ENCODE measurements at regions not wholly inside any gene's neighbourhood (a gene's known extent, or its start where the extent isn't known, plus 50 kb on each side); places are given as distances from the start of the nearest gene placed in this dataset.

DNA sequence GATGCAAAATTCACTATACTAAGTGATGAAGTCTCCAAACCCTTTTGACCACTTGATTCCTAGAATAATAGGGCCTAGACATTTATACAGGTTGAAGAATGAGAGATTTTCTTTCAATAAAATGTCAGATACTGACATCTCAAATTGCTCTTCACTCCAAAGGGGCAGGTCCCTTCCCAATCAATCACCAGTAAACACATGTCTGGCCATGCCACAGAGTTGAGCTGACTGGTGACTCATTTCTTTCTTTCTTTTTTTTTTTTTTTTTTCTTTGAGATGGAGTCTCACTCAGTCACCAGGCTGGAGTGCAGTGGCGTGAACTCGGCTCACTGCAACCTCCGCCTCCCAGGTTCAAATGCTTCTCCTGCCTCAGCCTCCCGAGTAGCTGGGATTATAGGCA lies 388.6 kb upstream of the BTBD3 start:
- no peaks in the 10 kb centered on the region for H3K4me1 ChIP-seq (ENCODE audit: control insufficient read depth in 1 of 2, insufficient read depth in 2 of 2, low read length in 2 of 2)
- no peaks in the 10 kb centered on the region for H3K9me2 ChIP-seq (ENCODE audit: insufficient read depth)
- peaks cover 0 to 11% of the 10 kb centered on the region in 2 experiments; a peak in 3 of 4 replicates for H3K9me3 ChIP-seq (ENCODE audit: control insufficient read depth in 1 of 2, insufficient read depth in 1 of 2, low read depth in 1 of 2, low read length in 2 of 2)
- no peaks in the 10 kb centered on the region for H3K79me2 ChIP-seq (ENCODE audit: insufficient read depth, low read length)
- DNase-seq (ENCODE audit: low read depth, low spot score) (no peak), ATAC-seq (no peak)
- H3K9ac ChIP-seq (ENCODE audit: low read length) = no peak overlapping the region
- no TSS peak for BruUV-seq (replicated peaks)
- intact Hi-C loops (cut with micrococcal nuclease) = no loop called here
- H3K4me3 ChIP-seq (replicated peaks in 1 of 2; ENCODE audit: low read depth in 1 of 2, low read length in 2 of 2) = no peak overlapping the region
- no peak for TF ChIP-seq ZFX (IDR thresholded peaks at IDR 0.05)
- TF ChIP-seq ELF1 (IDR thresholded peaks at IDR 0.05; ENCODE audit: borderline replicate concordance, low read depth) = no peak
- TF ChIP-seq, protein P1, sequence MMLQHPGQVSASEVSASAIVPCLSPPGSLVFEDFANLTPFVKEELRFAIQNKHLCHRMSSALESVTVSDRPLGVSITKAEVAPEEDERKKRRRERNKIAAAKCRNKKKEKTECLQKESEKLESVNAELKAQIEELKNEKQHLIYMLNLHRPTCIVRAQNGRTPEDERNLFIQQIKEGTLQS (IDR thresholded peaks at IDR 0.05) = no peak
- TF ChIP-seq RAD21 (IDR thresholded peaks at IDR 0.05; ENCODE audit: low read depth) = no peak
- TF ChIP-seq POLR2A (IDR thresholded peaks at IDR 0.05; ENCODE audit: borderline replicate concordance, extremely low read depth, insufficient read depth, insufficient read length) = no peak
- TF ChIP-seq, protein P2, sequence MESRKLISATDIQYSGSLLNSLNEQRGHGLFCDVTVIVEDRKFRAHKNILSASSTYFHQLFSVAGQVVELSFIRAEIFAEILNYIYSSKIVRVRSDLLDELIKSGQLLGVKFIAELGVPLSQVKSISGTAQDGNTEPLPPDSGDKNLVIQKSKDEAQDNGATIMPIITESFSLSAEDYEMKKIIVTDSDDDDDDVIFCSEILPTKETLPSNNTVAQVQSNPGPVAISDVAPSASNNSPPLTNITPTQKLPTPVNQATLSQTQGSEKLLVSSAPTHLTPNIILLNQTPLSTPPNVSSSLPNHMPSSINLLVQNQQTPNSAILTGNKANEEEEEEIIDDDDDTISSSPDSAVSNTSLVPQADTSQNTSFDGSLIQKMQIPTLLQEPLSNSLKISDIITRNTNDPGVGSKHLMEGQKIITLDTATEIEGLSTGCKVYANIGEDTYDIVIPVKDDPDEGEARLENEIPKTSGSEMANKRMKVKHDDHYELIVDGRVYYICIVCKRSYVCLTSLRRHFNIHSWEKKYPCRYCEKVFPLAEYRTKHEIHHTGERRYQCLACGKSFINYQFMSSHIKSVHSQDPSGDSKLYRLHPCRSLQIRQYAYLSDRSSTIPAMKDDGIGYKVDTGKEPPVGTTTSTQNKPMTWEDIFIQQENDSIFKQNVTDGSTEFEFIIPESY (IDR thresholded peaks at IDR 0.05; ENCODE audit: extremely low read depth, insufficient replicate concordance, low read length) = no peak
- TF ChIP-seq, protein P3, sequence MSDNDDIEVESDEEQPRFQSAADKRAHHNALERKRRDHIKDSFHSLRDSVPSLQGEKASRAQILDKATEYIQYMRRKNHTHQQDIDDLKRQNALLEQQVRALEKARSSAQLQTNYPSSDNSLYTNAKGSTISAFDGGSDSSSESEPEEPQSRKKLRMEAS (IDR thresholded peaks at IDR 0.05) = no peak
- TF ChIP-seq EZH2phosphoT487 (IDR thresholded peaks at IDR 0.05; ENCODE audit: borderline replicate concordance) = no peak
- no peak for TF ChIP-seq TCF7L2 (IDR thresholded peaks at IDR 0.05; ENCODE audit: borderline replicate concordance, extremely low read depth, insufficient read depth, insufficient read length)
- TF ChIP-seq, protein P4, sequence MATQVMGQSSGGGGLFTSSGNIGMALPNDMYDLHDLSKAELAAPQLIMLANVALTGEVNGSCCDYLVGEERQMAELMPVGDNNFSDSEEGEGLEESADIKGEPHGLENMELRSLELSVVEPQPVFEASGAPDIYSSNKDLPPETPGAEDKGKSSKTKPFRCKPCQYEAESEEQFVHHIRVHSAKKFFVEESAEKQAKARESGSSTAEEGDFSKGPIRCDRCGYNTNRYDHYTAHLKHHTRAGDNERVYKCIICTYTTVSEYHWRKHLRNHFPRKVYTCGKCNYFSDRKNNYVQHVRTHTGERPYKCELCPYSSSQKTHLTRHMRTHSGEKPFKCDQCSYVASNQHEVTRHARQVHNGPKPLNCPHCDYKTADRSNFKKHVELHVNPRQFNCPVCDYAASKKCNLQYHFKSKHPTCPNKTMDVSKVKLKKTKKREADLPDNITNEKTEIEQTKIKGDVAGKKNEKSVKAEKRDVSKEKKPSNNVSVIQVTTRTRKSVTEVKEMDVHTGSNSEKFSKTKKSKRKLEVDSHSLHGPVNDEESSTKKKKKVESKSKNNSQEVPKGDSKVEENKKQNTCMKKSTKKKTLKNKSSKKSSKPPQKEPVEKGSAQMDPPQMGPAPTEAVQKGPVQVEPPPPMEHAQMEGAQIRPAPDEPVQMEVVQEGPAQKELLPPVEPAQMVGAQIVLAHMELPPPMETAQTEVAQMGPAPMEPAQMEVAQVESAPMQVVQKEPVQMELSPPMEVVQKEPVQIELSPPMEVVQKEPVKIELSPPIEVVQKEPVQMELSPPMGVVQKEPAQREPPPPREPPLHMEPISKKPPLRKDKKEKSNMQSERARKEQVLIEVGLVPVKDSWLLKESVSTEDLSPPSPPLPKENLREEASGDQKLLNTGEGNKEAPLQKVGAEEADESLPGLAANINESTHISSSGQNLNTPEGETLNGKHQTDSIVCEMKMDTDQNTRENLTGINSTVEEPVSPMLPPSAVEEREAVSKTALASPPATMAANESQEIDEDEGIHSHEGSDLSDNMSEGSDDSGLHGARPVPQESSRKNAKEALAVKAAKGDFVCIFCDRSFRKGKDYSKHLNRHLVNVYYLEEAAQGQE (IDR thresholded peaks at IDR 0.05; ENCODE audit: low read depth) = no peak
- TF ChIP-seq CEBPB (IDR thresholded peaks at IDR 0.05; ENCODE audit: low read depth) = no peak
- TF ChIP-seq YY1 (IDR thresholded peaks at IDR 0.05; ENCODE audit: extremely low read depth, insufficient replicate concordance, low read depth, low read length) = no peak
- no peak for TF ChIP-seq FOSL1 (IDR thresholded peaks at IDR 0.05; ENCODE audit: low read depth)
- TF ChIP-seq EGR1 (IDR thresholded peaks at IDR 0.05; ENCODE audit: low read depth) = no peak
- TF ChIP-seq, protein P5, sequence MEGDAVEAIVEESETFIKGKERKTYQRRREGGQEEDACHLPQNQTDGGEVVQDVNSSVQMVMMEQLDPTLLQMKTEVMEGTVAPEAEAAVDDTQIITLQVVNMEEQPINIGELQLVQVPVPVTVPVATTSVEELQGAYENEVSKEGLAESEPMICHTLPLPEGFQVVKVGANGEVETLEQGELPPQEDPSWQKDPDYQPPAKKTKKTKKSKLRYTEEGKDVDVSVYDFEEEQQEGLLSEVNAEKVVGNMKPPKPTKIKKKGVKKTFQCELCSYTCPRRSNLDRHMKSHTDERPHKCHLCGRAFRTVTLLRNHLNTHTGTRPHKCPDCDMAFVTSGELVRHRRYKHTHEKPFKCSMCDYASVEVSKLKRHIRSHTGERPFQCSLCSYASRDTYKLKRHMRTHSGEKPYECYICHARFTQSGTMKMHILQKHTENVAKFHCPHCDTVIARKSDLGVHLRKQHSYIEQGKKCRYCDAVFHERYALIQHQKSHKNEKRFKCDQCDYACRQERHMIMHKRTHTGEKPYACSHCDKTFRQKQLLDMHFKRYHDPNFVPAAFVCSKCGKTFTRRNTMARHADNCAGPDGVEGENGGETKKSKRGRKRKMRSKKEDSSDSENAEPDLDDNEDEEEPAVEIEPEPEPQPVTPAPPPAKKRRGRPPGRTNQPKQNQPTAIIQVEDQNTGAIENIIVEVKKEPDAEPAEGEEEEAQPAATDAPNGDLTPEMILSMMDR (IDR thresholded peaks at IDR 0.05 in 2 of 3, conservative IDR thresholded peaks at IDR 0.05 in 1 of 3; ENCODE audit: borderline replicate concordance in 1 of 3, insufficient read depth in 1 of 3, low read depth in 2 of 3, low read length in 2 of 3) = no peak
- H3K27ac ChIP-seq (ENCODE audit: low read depth, low read length) = no peak overlapping the region
- POLR2A ChIA-PET = no interaction called here
- no peaks in the 10 kb centered on the region for H3K36me3 ChIP-seq (ENCODE audit: control insufficient read depth in 1 of 2, insufficient read depth in 2 of 2, low read length in 2 of 2)
- no peak overlapping the region for H3K4me2 ChIP-seq (ENCODE audit: low read length)
- RAD21 ChIA-PET (ENCODE audit: low non-redundant PET in 1 of 2, low total read pairs in 2 of 2, uncharacterized antibody in 2 of 2, unreplicated experiment in 2 of 2) = no interaction called here
- no peaks in the 10 kb centered on the region for H3K27me3 ChIP-seq (ENCODE audit: insufficient read depth, low read length)
- H2AFZ ChIP-seq (ENCODE audit: low read depth, low read length, poor library complexity, severe bottlenecking) = no peak overlapping the region
- H4K20me1 ChIP-seq (ENCODE audit: insufficient read depth) = no peaks in the 10 kb centered on the region
- CTCF ChIA-PET = no interaction called here
